HL-60 (cell line): ENCODE measurements at regions not wholly inside any gene's neighbourhood (a gene's known extent, or its start where the extent isn't known, plus 50 kb on each side); places are given as distances from the start of the nearest gene placed in this dataset.

ENCODE experiments used
- POLR2AphosphoS5 ChIP-seq: IDR thresholded peaks from 2 replicates; pipeline ENCODE4 v1.6.1; 2012; ENCODE audit warnings: low read depth
- TF ChIP-seq, protein P1 (sequence below): IDR thresholded peaks from one replicate; pipeline ENCODE4 v1.5.1; 2011; ENCODE audit warnings: low read length, control low read depth, inconsistent platforms; ENCODE audit not compliant: insufficient read depth
- TF ChIP-seq, protein P2 (sequence below): IDR thresholded peaks from 2 replicates; pipeline ENCODE4 v1.6.1; 2012; ENCODE audit warnings: low read depth; ENCODE audit not compliant: insufficient replicate concordance

DNA sequence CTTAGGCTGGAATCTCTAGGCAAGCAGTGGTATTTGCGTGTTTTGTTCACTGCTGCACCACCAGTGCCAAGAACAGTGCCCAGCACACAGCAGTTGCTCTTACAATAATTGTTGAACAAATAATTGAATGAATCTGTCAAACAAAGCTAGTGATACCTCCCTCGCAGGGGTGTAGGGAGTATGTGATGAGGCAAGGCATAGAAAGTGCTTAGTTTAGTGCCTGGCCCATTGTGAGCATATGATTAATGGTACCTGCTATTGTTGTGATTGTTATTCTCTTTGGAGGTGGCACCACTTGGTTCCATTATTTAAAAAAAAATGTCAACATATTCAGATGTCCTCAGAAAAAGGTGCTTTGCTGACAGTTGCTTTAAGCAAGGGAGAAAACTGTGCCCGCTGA, 210.1 kb upstream of the TBX3 start:
- TF ChIP-seq, protein P1, sequence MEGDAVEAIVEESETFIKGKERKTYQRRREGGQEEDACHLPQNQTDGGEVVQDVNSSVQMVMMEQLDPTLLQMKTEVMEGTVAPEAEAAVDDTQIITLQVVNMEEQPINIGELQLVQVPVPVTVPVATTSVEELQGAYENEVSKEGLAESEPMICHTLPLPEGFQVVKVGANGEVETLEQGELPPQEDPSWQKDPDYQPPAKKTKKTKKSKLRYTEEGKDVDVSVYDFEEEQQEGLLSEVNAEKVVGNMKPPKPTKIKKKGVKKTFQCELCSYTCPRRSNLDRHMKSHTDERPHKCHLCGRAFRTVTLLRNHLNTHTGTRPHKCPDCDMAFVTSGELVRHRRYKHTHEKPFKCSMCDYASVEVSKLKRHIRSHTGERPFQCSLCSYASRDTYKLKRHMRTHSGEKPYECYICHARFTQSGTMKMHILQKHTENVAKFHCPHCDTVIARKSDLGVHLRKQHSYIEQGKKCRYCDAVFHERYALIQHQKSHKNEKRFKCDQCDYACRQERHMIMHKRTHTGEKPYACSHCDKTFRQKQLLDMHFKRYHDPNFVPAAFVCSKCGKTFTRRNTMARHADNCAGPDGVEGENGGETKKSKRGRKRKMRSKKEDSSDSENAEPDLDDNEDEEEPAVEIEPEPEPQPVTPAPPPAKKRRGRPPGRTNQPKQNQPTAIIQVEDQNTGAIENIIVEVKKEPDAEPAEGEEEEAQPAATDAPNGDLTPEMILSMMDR: no peak
- TF ChIP-seq, protein P2, sequence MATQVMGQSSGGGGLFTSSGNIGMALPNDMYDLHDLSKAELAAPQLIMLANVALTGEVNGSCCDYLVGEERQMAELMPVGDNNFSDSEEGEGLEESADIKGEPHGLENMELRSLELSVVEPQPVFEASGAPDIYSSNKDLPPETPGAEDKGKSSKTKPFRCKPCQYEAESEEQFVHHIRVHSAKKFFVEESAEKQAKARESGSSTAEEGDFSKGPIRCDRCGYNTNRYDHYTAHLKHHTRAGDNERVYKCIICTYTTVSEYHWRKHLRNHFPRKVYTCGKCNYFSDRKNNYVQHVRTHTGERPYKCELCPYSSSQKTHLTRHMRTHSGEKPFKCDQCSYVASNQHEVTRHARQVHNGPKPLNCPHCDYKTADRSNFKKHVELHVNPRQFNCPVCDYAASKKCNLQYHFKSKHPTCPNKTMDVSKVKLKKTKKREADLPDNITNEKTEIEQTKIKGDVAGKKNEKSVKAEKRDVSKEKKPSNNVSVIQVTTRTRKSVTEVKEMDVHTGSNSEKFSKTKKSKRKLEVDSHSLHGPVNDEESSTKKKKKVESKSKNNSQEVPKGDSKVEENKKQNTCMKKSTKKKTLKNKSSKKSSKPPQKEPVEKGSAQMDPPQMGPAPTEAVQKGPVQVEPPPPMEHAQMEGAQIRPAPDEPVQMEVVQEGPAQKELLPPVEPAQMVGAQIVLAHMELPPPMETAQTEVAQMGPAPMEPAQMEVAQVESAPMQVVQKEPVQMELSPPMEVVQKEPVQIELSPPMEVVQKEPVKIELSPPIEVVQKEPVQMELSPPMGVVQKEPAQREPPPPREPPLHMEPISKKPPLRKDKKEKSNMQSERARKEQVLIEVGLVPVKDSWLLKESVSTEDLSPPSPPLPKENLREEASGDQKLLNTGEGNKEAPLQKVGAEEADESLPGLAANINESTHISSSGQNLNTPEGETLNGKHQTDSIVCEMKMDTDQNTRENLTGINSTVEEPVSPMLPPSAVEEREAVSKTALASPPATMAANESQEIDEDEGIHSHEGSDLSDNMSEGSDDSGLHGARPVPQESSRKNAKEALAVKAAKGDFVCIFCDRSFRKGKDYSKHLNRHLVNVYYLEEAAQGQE: no peak
- no peak for TF ChIP-seq POLR2AphosphoS5
